ENCODE measurements at regions not wholly inside any gene's neighbourhood (a gene's known extent, or its start where the extent isn't known, plus 50 kb on each side); places are given as distances from the start of the nearest gene placed in this dataset.
A peak's percentile ranks its signal among the peaks of the same experiment; 100 is the strongest.

DNA sequence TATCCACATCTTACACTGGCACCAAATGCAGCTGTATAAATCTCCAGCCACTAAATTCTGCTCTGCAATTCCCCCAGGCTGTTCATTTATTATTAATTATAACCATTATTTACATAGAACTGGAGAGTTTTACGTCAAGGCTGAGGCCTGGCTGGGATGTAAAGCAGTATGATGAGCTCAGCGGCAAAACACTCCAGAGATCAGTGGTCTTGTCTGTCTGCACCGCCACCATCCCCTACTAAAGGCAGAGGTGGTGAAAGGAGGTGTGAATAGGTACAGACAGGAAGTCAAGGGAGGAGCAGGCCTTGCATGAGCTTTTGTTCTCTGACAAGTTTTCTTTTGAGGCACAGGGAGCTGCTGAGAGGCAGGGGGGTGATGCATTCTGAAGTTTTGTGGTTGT, 159.9 kb upstream of the PCSK2 start:
- H3K9ac ChIP-seq (ENCODE audit: extremely low read depth, insufficient read length, low read length) = no peak overlapping the region
- H3K56ac ChIP-seq (ENCODE audit: insufficient read length, low read depth, low read length) = no peak overlapping the region
- H2BK20ac ChIP-seq (ENCODE audit: low read depth, low read length, poor library complexity, severe bottlenecking) = no peak overlapping the region
- TF ChIP-seq, protein P1, sequence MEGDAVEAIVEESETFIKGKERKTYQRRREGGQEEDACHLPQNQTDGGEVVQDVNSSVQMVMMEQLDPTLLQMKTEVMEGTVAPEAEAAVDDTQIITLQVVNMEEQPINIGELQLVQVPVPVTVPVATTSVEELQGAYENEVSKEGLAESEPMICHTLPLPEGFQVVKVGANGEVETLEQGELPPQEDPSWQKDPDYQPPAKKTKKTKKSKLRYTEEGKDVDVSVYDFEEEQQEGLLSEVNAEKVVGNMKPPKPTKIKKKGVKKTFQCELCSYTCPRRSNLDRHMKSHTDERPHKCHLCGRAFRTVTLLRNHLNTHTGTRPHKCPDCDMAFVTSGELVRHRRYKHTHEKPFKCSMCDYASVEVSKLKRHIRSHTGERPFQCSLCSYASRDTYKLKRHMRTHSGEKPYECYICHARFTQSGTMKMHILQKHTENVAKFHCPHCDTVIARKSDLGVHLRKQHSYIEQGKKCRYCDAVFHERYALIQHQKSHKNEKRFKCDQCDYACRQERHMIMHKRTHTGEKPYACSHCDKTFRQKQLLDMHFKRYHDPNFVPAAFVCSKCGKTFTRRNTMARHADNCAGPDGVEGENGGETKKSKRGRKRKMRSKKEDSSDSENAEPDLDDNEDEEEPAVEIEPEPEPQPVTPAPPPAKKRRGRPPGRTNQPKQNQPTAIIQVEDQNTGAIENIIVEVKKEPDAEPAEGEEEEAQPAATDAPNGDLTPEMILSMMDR (conservative IDR thresholded peaks at IDR 0.05) = no peak
- no peak overlapping the region for H3T11ph ChIP-seq (ENCODE audit: low read length)
- H3K4me2 ChIP-seq (ENCODE audit: insufficient read depth, insufficient read length, low read length) = no peak overlapping the region
- H3K23ac ChIP-seq (ENCODE audit: insufficient read length, low read depth, low read length) = no peak overlapping the region
- no peak overlapping the region for H4K91ac ChIP-seq (ENCODE audit: insufficient read length, low read depth, low read length)
- DNase-seq = peak; percentile 32
- H2BK120ac ChIP-seq (ENCODE audit: low read depth, low read length, poor library complexity, severe bottlenecking) = no peak overlapping the region
- H3K27me3 ChIP-seq (ENCODE audit: insufficient read depth, low read length) = no peaks in the 10 kb centered on the region
- H2BK5ac ChIP-seq (ENCODE audit: insufficient read length, low read length) = no peak overlapping the region
- no peak overlapping the region for H2AK5ac ChIP-seq (ENCODE audit: insufficient read length, low read length)
- Mint-ChIP-seq H3K27ac (0 out of 7 replicates have a peak overlapping the region, but pooled peaks of 1 of the 3 experiments have one; percentile 32), H3K36me3 (ENCODE audit: insufficient read depth in 1 of 3, low read depth in 3 of 3) (no peaks in the 10 kb centered on the region), H3K4me3 (no peak overlapping the region), H3K4me1 (peaks cover 8% of the 10 kb centered on the region in 2 experiments), H3K9me3 (no peaks in the 10 kb centered on the region; a peak in 1 of 5 replicates), H3K27me3 (ENCODE audit: low read depth) (no peaks in the 10 kb centered on the region)
- H2AFZ ChIP-seq (ENCODE audit: low read length) = no peak overlapping the region
- no peaks in the 10 kb centered on the region for H3K9me3 ChIP-seq (ENCODE audit: control insufficient read depth, low read depth, low read length)
- H3K14ac ChIP-seq (ENCODE audit: insufficient read depth, low read length) = no peak overlapping the region
- H4K5ac ChIP-seq (ENCODE audit: insufficient read length, low read depth, low read length) = no peak overlapping the region
- H4K20me1 ChIP-seq (ENCODE audit: control insufficient read depth, insufficient read depth, insufficient read length) = no peaks in the 10 kb centered on the region
- no CpG with 5 or more reads among the region's 3 CpGs for WGBS (ENCODE audit: extremely low coverage, insufficient read length, low lambda C conversion rate)
- no peak overlapping the region for H2BK15ac ChIP-seq (ENCODE audit: low read depth, low read length)
- no peak overlapping the region for H2BK12ac ChIP-seq (ENCODE audit: insufficient read length, low read depth, low read length)
- H3K27ac ChIP-seq (ENCODE audit: insufficient read length, low read depth, low read length) = no peak overlapping the region
- H3K4ac ChIP-seq (ENCODE audit: low read depth, low read length) = no peak overlapping the region
- no peaks in the 10 kb centered on the region for H3K79me1 ChIP-seq (ENCODE audit: insufficient read depth, low read depth, low read length, poor library complexity, severe bottlenecking)
- no peaks in the 10 kb centered on the region; the same call in 1 of the 2 replicates for H3K4me1 ChIP-seq (ENCODE audit: insufficient read depth, low read length)
- H4K8ac ChIP-seq (replicated peaks; ENCODE audit: insufficient read length, low read depth, low read length) = no peak overlapping the region
- no peaks in the 10 kb centered on the region; the same call in 1 of the 2 replicates for H3K79me2 ChIP-seq (ENCODE audit: insufficient read depth, low read length)
- H3K18ac ChIP-seq (ENCODE audit: insufficient read length, low read depth, low read length) = no peak overlapping the region
- H3K23me2 ChIP-seq (ENCODE audit: insufficient read length, low read depth, low read length, poor library complexity, severe bottlenecking) = peaks cover 3% of the 10 kb centered on the region

Data from H9 (cell line).